ENCODE measurements at regions not wholly inside any gene's neighbourhood (a gene's known extent, or its start where the extent isn't known, plus 50 kb on each side); places are given as distances from the start of the nearest gene placed in this dataset.

DNA sequence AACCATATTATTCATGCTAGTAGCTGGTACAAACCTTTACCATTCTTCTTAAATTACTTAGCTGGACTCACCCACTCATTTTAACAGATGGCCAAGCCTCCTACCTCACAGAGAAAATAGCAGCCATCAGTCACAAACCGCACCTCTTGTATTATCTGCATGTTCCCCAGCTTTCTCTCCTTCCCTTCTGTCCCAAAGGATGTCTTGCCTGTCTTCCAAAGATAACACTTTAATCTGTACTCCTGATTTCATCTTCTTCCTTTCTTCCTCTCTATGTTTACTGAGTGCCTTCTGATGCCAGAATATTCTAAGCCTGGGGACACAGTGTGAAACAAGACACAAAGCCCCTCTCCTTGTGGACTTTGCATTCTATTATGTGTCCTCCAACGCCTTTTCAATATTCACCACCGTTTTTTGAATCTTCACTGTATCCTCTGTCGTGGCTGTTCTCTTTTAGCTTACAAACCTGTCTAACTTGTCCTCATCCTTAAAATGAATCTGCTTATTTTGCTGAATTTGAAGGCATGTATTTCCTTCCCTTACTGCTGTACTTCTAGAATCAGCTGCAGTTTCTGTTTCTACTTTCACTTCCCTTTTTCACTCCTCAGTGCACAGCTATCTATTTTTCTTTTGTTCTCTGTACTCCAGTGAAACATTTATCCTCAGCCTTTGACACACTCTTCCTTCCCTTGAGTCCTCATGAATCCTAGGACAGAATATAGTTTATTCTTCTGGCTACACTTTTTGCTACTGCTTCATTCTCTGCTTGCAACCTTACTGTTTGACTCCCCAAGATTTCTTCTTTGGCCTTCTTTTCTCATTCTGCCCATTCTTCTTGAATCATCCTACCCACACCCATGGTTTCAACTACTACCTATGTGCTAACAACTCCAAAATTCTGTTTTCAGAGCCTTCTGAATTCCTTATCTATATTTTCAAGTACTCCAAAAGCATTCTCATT is 216.9 kb upstream of the SAMSN1 start:
- FAIRE-seq (no peak), DNase-seq (ENCODE audit: low read depth) (no peak)
- no peak overlapping the region for H3K4me3 Mint-ChIP-seq (ENCODE audit: unreplicated experiment)
- no peaks in the 10 kb centered on the region for H3K36me3 ChIP-seq (ENCODE audit: insufficient read depth, low read length)
- TF ChIP-seq, protein P1, sequence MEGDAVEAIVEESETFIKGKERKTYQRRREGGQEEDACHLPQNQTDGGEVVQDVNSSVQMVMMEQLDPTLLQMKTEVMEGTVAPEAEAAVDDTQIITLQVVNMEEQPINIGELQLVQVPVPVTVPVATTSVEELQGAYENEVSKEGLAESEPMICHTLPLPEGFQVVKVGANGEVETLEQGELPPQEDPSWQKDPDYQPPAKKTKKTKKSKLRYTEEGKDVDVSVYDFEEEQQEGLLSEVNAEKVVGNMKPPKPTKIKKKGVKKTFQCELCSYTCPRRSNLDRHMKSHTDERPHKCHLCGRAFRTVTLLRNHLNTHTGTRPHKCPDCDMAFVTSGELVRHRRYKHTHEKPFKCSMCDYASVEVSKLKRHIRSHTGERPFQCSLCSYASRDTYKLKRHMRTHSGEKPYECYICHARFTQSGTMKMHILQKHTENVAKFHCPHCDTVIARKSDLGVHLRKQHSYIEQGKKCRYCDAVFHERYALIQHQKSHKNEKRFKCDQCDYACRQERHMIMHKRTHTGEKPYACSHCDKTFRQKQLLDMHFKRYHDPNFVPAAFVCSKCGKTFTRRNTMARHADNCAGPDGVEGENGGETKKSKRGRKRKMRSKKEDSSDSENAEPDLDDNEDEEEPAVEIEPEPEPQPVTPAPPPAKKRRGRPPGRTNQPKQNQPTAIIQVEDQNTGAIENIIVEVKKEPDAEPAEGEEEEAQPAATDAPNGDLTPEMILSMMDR (IDR thresholded peaks at IDR 0.05; ENCODE audit: insufficient read depth, low read depth, low read length) = no peak
- no peak for TF ChIP-seq EZH2 (IDR thresholded peaks at IDR 0.05; ENCODE audit: insufficient read depth, low read length)
- no peak overlapping the region for H3K27ac Mint-ChIP-seq (ENCODE audit: unreplicated experiment)
- no peaks in the 10 kb centered on the region for H3K27me3 Mint-ChIP-seq (ENCODE audit: low read depth, unreplicated experiment)
- H3K4me1 Mint-ChIP-seq (ENCODE audit: low read depth, unreplicated experiment) = no peaks in the 10 kb centered on the region
- no peaks in the 10 kb centered on the region for H3K4me1 ChIP-seq (ENCODE audit: insufficient read depth, low read length)
- H3K9me3 ChIP-seq (ENCODE audit: insufficient read depth, low read depth, low read length) = no peaks in the 10 kb centered on the region
- H3K36me3 Mint-ChIP-seq (ENCODE audit: low read depth, unreplicated experiment) = no peaks in the 10 kb centered on the region
- H2AFZ ChIP-seq (ENCODE audit: low read depth, low read length) = no peak overlapping the region
- no peaks in the 10 kb centered on the region for H3K79me2 ChIP-seq (ENCODE audit: insufficient read depth, low read length)
- no peak overlapping the region for H3K4me3 ChIP-seq (ENCODE audit: insufficient read depth, low read depth, low read length)
- no peak overlapping the region for H3K4me2 ChIP-seq (ENCODE audit: low read length)
- H3K27ac ChIP-seq (ENCODE audit: low read depth, low read length) = no peak overlapping the region
- no peaks in the 10 kb centered on the region for H4K20me1 ChIP-seq (ENCODE audit: insufficient read depth, low read length)
- no peaks in the 10 kb centered on the region for H3K27me3 ChIP-seq (ENCODE audit: insufficient read depth, low read length)
- no peak overlapping the region for H3K9ac ChIP-seq (ENCODE audit: low read length)
- no peaks in the 10 kb centered on the region for H3K9me3 Mint-ChIP-seq (ENCODE audit: unreplicated experiment)

DNA sequence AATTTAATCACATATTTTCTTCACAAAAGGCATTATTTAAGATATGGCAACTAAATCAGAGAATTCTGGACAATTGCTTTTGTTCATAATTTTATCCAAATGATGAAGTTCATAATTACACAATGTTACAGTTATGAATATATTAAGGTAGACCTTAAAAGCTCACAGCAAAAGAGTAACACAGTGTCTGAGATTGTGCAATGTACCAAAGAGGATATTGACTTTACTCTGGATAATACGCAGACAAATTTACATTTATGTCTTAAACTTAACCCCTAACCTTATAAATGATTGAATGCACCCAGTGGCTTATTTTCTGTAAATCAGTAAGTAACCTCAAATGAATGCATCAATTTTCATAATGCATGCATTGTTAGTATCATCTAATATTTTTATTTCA is 216.2 kb upstream of the SAMSN1 start:
- Histone ChIP-seq H3K4me1 (ENCODE audit: insufficient read depth, low read length) (no peaks in the 10 kb centered on the region), H3K27ac (ENCODE audit: low read depth, low read length) (no peak overlapping the region), H3K4me2 (ENCODE audit: low read length) (no peak overlapping the region), H4K20me1 (ENCODE audit: insufficient read depth, low read length) (no peaks in the 10 kb centered on the region), H2AFZ (ENCODE audit: low read depth, low read length) (no peak overlapping the region), H3K4me3 (ENCODE audit: insufficient read depth, low read depth, low read length) (no peak overlapping the region), H3K79me2 (ENCODE audit: insufficient read depth, low read length) (no peaks in the 10 kb centered on the region), H3K9me3 (ENCODE audit: insufficient read depth, low read depth, low read length) (no peaks in the 10 kb centered on the region), H3K9ac (ENCODE audit: low read length) (no peak overlapping the region), H3K27me3 (ENCODE audit: insufficient read depth, low read length) (no peaks in the 10 kb centered on the region), H3K36me3 (ENCODE audit: insufficient read depth, low read length) (no peaks in the 10 kb centered on the region)
- no peak for FAIRE-seq
- Mint-ChIP-seq H3K27ac (ENCODE audit: unreplicated experiment) (no peak overlapping the region), H3K9me3 (ENCODE audit: unreplicated experiment) (no peaks in the 10 kb centered on the region), H3K36me3 (ENCODE audit: low read depth, unreplicated experiment) (no peaks in the 10 kb centered on the region), H3K27me3 (ENCODE audit: low read depth, unreplicated experiment) (no peaks in the 10 kb centered on the region), H3K4me1 (ENCODE audit: low read depth, unreplicated experiment) (no peaks in the 10 kb centered on the region), H3K4me3 (ENCODE audit: unreplicated experiment) (no peak overlapping the region)
- TF ChIP-seq, protein P1 (IDR thresholded peaks at IDR 0.05; ENCODE audit: insufficient read depth, low read depth, low read length) = no peak
- no peak for TF ChIP-seq EZH2 (IDR thresholded peaks at IDR 0.05; ENCODE audit: insufficient read depth, low read length)
- DNase-seq (ENCODE audit: low read depth) = no peak

DNA sequence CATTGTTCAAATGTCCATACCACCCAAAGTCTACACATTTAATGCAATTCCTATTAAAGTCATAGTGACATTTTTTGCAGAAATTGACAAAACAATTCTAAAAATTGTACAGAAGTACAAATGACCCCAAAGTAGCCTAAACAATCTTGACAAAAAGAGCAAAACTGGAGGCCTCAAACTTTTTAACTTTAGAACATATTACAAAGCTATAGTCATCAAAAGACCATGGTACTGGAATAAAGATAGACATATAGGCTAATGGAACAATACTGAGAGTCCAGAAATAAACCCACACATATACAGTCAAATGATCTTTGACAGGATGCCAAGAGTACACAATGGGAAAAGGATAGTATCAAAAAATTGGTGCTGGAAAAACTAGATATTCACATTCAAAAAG is 213.2 kb upstream of the SAMSN1 start:
- no peak overlapping the region for H3K4me2 ChIP-seq (ENCODE audit: low read length)
- H3K27me3 ChIP-seq (ENCODE audit: insufficient read depth, low read length) = no peaks in the 10 kb centered on the region
- no peaks in the 10 kb centered on the region for H3K36me3 ChIP-seq (ENCODE audit: insufficient read depth, low read length)
- H3K36me3 Mint-ChIP-seq (ENCODE audit: low read depth, unreplicated experiment) = no peaks in the 10 kb centered on the region
- no peaks in the 10 kb centered on the region for H3K4me1 ChIP-seq (ENCODE audit: insufficient read depth, low read length)
- TF ChIP-seq, protein P1 (IDR thresholded peaks at IDR 0.05; ENCODE audit: insufficient read depth, low read depth, low read length) = no peak
- TF ChIP-seq EZH2 (IDR thresholded peaks at IDR 0.05; ENCODE audit: insufficient read depth, low read length) = no peak
- no peaks in the 10 kb centered on the region for H3K27me3 Mint-ChIP-seq (ENCODE audit: low read depth, unreplicated experiment)
- H3K27ac ChIP-seq (ENCODE audit: low read depth, low read length) = no peak overlapping the region
- H3K4me3 Mint-ChIP-seq (ENCODE audit: unreplicated experiment) = no peak overlapping the region
- FAIRE-seq = no peak
- no peak overlapping the region for H3K9ac ChIP-seq (ENCODE audit: low read length)
- no peak for DNase-seq (ENCODE audit: low read depth)
- H3K4me1 Mint-ChIP-seq (ENCODE audit: low read depth, unreplicated experiment) = no peaks in the 10 kb centered on the region
- no peak overlapping the region for H3K4me3 ChIP-seq (ENCODE audit: insufficient read depth, low read depth, low read length)
- no peaks in the 10 kb centered on the region for H3K79me2 ChIP-seq (ENCODE audit: insufficient read depth, low read length)
- no peak overlapping the region for H3K27ac Mint-ChIP-seq (ENCODE audit: unreplicated experiment)
- no peak overlapping the region for H2AFZ ChIP-seq (ENCODE audit: low read depth, low read length)
- no peaks in the 10 kb centered on the region for H3K9me3 ChIP-seq (ENCODE audit: insufficient read depth, low read depth, low read length)
- no peaks in the 10 kb centered on the region for H3K9me3 Mint-ChIP-seq (ENCODE audit: unreplicated experiment)
- H4K20me1 ChIP-seq (ENCODE audit: insufficient read depth, low read length) = no peaks in the 10 kb centered on the region

Data from astrocyte (in vitro differentiated cells and primary cell).